ENCODE measurements at regions not wholly inside any gene's neighbourhood (a gene's known extent, or its start where the extent isn't known, plus 50 kb on each side); places are given as distances from the start of the nearest gene placed in this dataset.

GRCh38 chr12:43113616-43114015 is 438.4 kb downstream of the ADAMTS20 start:
- TF ChIP-seq CHD2 (IDR thresholded peaks at IDR 0.05; ENCODE audit: borderline replicate concordance, low read depth, low read length) (no peak), RAD21 (IDR thresholded peaks at IDR 0.05; ENCODE audit: insufficient read depth, low read depth, low read length) (no peak), ELK1 (IDR thresholded peaks at IDR 0.05; ENCODE audit: low read depth, low read length) (no peak), POLR2A (IDR thresholded peaks at IDR 0.05; ENCODE audit: low read depth, low read length) (no peak), ZNF24 (IDR thresholded peaks at IDR 0.05) (no peak), PML (IDR thresholded peaks at IDR 0.05; ENCODE audit: low read length) (no peak), FOXK2 (IDR thresholded peaks at IDR 0.05) (no peak), EGR1 (IDR thresholded peaks at IDR 0.05; ENCODE audit: borderline replicate concordance in 1 of 2, low read depth in 2 of 2, low read length in 2 of 2) (no peak), FOXM1 (IDR thresholded peaks at IDR 0.05; ENCODE audit: low read depth, low read length) (no peak), ZBED1 (IDR thresholded peaks at IDR 0.05; ENCODE audit: borderline replicate concordance) (no peak)
- TF ChIP-seq, protein P1, sequence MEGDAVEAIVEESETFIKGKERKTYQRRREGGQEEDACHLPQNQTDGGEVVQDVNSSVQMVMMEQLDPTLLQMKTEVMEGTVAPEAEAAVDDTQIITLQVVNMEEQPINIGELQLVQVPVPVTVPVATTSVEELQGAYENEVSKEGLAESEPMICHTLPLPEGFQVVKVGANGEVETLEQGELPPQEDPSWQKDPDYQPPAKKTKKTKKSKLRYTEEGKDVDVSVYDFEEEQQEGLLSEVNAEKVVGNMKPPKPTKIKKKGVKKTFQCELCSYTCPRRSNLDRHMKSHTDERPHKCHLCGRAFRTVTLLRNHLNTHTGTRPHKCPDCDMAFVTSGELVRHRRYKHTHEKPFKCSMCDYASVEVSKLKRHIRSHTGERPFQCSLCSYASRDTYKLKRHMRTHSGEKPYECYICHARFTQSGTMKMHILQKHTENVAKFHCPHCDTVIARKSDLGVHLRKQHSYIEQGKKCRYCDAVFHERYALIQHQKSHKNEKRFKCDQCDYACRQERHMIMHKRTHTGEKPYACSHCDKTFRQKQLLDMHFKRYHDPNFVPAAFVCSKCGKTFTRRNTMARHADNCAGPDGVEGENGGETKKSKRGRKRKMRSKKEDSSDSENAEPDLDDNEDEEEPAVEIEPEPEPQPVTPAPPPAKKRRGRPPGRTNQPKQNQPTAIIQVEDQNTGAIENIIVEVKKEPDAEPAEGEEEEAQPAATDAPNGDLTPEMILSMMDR (IDR thresholded peaks at IDR 0.05 in 2 of 3, conservative IDR thresholded peaks at IDR 0.05 in 1 of 3; ENCODE audit: control insufficient read depth in 2 of 3, extremely low read depth in 1 of 3, insufficient read depth in 1 of 3, low read depth in 3 of 3, low read length in 3 of 3), result no peak

Data from GM12878 (cell line).